Hepatocyte (in vitro differentiated cells): ENCODE measurements at regions not wholly inside any gene's neighbourhood (a gene's known extent, or its start where the extent isn't known, plus 50 kb on each side); places are given as distances from the start of the nearest gene placed in this dataset.

ENCODE experiments used
- CTCF ChIP-seq: fragments of 200-600 bp; sonication (generic); IDR thresholded peaks from 2 replicates; pipeline ENCODE4 v1.5.1; 2016; ENCODE audit warnings: antibody characterized with exemption, mild to moderate bottlenecking; ENCODE audit not compliant: poor library complexity
- EZH2 ChIP-seq: fragments of 200-600 bp; sonication (generic); IDR thresholded peaks from 2 replicates; pipeline ENCODE4 v1.6.1; 2016; ENCODE audit warnings: antibody characterized with exemption, mild to moderate bottlenecking, borderline replicate concordance

- TF ChIP-seq CTCF (no peak), EZH2 (no peak)
These were observed 1362.7 kb upstream of the FAM98A start for GRCh38 chr2:34961822-34962221.
